ENCODE measurements at regions not wholly inside any gene's neighbourhood (a gene's known extent, or its start where the extent isn't known, plus 50 kb on each side); places are given as distances from the start of the nearest gene placed in this dataset.

GRCh38 chr13:63190219-63190618 lies 1774.6 kb upstream of the PCDH20 start:
- Histone ChIP-seq H3K4me3 (no peak overlapping the region), H2AFZ (no peak overlapping the region), H3K36me3 (replicated peaks; ENCODE audit: insufficient read depth, low read depth) (no peaks in the 10 kb centered on the region), H3K9me3 (ENCODE audit: low read depth) (no peaks in the 10 kb centered on the region), H3K27ac (no peak overlapping the region), H3K4me1 (ENCODE audit: insufficient read depth) (no peaks in the 10 kb centered on the region), H3K27me3 (no peaks in the 10 kb centered on the region), H4K20me1 (ENCODE audit: insufficient read depth, poor library complexity, severe bottlenecking) (no peaks in the 10 kb centered on the region), H3K4me2 (no peak overlapping the region), H3K9me2 (replicated peaks; ENCODE audit: insufficient read depth) (no peaks in the 10 kb centered on the region), H3K79me2 (no peaks in the 10 kb centered on the region)
- TF ChIP-seq CTCF (IDR thresholded peaks at IDR 0.05; ENCODE audit: poor library complexity) (no peak), EZH2 (IDR thresholded peaks at IDR 0.05; ENCODE audit: borderline replicate concordance) (no peak)
- 66% methylated on average over 2 of the region's 2 CpGs for WGBS (ENCODE audit: low lambda C conversion rate, missing lambda C conversion rate)
- DNase-seq (ENCODE audit: low spot score), result no peak

GRCh38 chr13:63189712-63190111 lies 1774.1 kb upstream of the PCDH20 start:
- Histone ChIP-seq H3K27me3 (no peaks in the 10 kb centered on the region), H3K4me1 (ENCODE audit: insufficient read depth) (no peaks in the 10 kb centered on the region), H3K36me3 (replicated peaks; ENCODE audit: insufficient read depth, low read depth) (no peaks in the 10 kb centered on the region), H3K4me3 (no peak overlapping the region), H3K4me2 (no peak overlapping the region), H3K9me3 (ENCODE audit: low read depth) (no peaks in the 10 kb centered on the region), H3K27ac (no peak overlapping the region), H3K9me2 (replicated peaks; ENCODE audit: insufficient read depth) (no peaks in the 10 kb centered on the region), H2AFZ (no peak overlapping the region), H3K79me2 (no peaks in the 10 kb centered on the region), H4K20me1 (ENCODE audit: insufficient read depth, poor library complexity, severe bottlenecking) (no peaks in the 10 kb centered on the region)
- DNase-seq (ENCODE audit: low spot score), result no peak
- WGBS (ENCODE audit: low lambda C conversion rate, missing lambda C conversion rate), result 97% methylated on average over 9 of the region's 9 CpGs
- no peak for TF ChIP-seq CTCF (IDR thresholded peaks at IDR 0.05; ENCODE audit: poor library complexity)
- TF ChIP-seq EZH2phosphoT487 (IDR thresholded peaks at IDR 0.05; ENCODE audit: low read depth, severe bottlenecking, unreplicated experiment), result no peak
- TF ChIP-seq EZH2 (IDR thresholded peaks at IDR 0.05; ENCODE audit: borderline replicate concordance), result no peak

- H3K27me3 ChIP-seq, result no peaks in the 10 kb centered on the region
- no peak for DNase-seq (ENCODE audit: low spot score)
- no peaks in the 10 kb centered on the region for H3K36me3 ChIP-seq (replicated peaks; ENCODE audit: insufficient read depth, low read depth)
- 83% methylated on average over 2 of the region's 2 CpGs for WGBS (ENCODE audit: low lambda C conversion rate, missing lambda C conversion rate)
- H3K79me2 ChIP-seq, result no peaks in the 10 kb centered on the region
- H3K9me2 ChIP-seq (replicated peaks; ENCODE audit: insufficient read depth), result no peaks in the 10 kb centered on the region
- H3K9me3 ChIP-seq (ENCODE audit: low read depth), result no peaks in the 10 kb centered on the region
- H2AFZ ChIP-seq, result no peak overlapping the region
- no peak overlapping the region for H3K4me2 ChIP-seq
- H3K27ac ChIP-seq, result no peak overlapping the region
- H4K20me1 ChIP-seq (ENCODE audit: insufficient read depth, poor library complexity, severe bottlenecking), result no peaks in the 10 kb centered on the region
- no peaks in the 10 kb centered on the region for H3K4me1 ChIP-seq (ENCODE audit: insufficient read depth)
- TF ChIP-seq EZH2 (IDR thresholded peaks at IDR 0.05; ENCODE audit: borderline replicate concordance), result no peak
- no peak for TF ChIP-seq CTCF (IDR thresholded peaks at IDR 0.05; ENCODE audit: poor library complexity)
- no peak for TF ChIP-seq EZH2phosphoT487 (IDR thresholded peaks at IDR 0.05; ENCODE audit: low read depth, severe bottlenecking, unreplicated experiment)
- H3K4me3 ChIP-seq, result no peak overlapping the region
Observed at GRCh38 chr13:63184693-63185092, 1769.0 kb upstream of the PCDH20 start.

- no peak for TF ChIP-seq EZH2phosphoT487 (IDR thresholded peaks at IDR 0.05; ENCODE audit: low read depth, severe bottlenecking, unreplicated experiment)
- no peak for TF ChIP-seq CTCF (IDR thresholded peaks at IDR 0.05; ENCODE audit: poor library complexity)
- no peak for TF ChIP-seq EZH2 (IDR thresholded peaks at IDR 0.05; ENCODE audit: borderline replicate concordance)
- no peak for DNase-seq (ENCODE audit: low spot score)
- no peaks in the 10 kb centered on the region for H3K9me3 ChIP-seq (ENCODE audit: low read depth)
Observed at GRCh38 chr13:63175536-63175935, 1759.9 kb upstream of the PCDH20 start.

More at GRCh38 chr13:63175536-63175935, 1759.9 kb upstream of the PCDH20 start:
- no peaks in the 10 kb centered on the region for H4K20me1 ChIP-seq (ENCODE audit: insufficient read depth, poor library complexity, severe bottlenecking)
- H3K9me2 ChIP-seq (replicated peaks; ENCODE audit: insufficient read depth), result no peaks in the 10 kb centered on the region
- no peak overlapping the region for H3K27ac ChIP-seq
- H3K36me3 ChIP-seq (replicated peaks; ENCODE audit: insufficient read depth, low read depth), result no peaks in the 10 kb centered on the region
- H2AFZ ChIP-seq, result no peak overlapping the region
- H3K4me1 ChIP-seq (ENCODE audit: insufficient read depth), result no peaks in the 10 kb centered on the region
- H3K4me2 ChIP-seq, result no peak overlapping the region
- no peak overlapping the region for H3K4me3 ChIP-seq
- H3K27me3 ChIP-seq, result no peaks in the 10 kb centered on the region
- H3K79me2 ChIP-seq, result no peaks in the 10 kb centered on the region

Data from hepatocyte (in vitro differentiated cells).